ENCODE measurements at regions not wholly inside any gene's neighbourhood (a gene's known extent, or its start where the extent isn't known, plus 50 kb on each side); places are given as distances from the start of the nearest gene placed in this dataset.

DNA sequence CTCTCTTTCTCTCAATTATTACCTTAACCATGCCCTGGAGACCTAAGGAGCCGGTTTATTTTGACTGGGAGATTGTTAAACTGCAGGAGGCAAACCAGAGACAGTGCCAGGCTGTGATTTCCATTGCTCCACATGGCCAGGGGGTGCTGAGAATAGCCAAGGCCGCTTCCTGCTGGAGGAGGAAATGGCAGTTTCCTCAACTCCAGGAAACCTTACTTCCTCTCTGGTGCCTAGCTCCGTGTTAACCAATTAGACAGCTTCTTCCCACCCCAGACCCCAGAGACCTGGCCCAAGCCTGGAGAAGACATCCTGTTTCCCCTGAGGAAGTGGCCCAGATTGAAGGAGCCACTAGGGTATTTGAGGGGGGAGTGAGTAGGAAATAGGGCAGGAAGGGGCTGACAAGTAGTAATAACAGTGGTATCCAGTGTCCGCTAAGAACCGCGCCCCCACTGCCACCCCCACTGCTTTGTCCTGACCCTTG lies 161.2 kb downstream of the PLPP3 start:
- FAIRE-seq (no peak), DNase-seq (ENCODE audit: insufficient read length, low spot score) (no peak)

DNA sequence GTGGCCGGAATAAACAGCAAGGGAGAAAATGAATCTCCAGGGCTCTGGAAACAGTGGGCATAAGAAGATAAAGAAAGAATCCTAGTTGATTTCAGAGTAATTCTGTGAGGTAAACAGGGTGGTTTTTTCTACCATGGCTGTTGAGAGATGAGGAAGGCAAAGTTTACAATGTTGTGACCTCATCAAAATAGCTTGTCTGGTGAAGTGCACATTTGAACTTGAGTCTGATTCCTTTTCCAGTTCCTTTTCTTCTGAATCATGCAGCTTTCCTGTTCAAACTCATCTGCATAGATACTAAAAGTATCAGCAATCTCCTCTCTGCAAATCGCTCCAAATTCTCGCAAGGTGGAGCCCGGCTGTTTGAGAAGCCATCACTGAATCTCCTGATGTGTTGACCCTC lies 161.7 kb downstream of the PLPP3 start:
- FAIRE-seq (no peak), DNase-seq (ENCODE audit: insufficient read length, low spot score) (no peak)

DNA sequence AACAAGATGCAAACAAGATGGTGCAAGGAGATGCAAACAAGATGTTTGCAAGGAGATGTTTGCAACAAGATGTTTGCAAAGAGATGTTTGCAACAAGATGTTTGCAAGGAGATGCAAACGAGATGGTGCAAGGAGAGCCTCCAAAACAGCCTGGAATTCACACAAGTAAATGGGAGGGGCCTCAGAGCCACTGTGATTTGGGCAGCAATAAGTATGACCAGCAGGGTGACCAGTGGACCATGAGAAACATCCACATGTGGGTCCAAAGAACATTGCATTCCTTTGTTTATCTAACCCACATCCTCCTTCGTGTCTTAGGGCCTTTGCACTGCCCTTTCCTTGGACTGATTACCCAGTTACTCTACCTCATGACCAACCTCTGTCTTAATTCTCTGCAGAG lies 162.9 kb downstream of the PLPP3 start:
- FAIRE-seq: no peak

DNA sequence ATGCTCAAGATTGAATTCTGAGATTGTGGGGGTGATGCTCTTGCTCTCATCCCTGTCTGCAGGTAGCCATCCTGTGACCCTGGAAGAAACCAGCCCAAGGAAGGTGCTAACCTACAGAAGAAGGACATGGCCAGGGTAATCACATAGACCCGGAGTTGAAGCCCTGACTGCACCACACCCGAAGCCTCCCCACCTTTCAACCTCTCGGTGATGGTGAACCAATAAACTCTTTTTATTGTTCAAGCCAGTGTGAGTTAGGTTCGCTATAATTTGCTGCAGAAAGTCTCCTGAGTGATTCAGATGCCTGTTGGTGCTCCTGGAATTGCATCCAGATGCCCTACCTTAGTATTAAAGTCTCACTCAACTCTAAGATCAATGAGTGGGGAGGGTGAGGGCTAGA lies 163.6 kb downstream of the PLPP3 start:
- DNase-seq (ENCODE audit: insufficient read length, low spot score): no peak
- no peak for FAIRE-seq

More for the DNA sequence above, 162.9 kb downstream of the PLPP3 start:
- no peak for DNase-seq (ENCODE audit: insufficient read length, low spot score)

DNA sequence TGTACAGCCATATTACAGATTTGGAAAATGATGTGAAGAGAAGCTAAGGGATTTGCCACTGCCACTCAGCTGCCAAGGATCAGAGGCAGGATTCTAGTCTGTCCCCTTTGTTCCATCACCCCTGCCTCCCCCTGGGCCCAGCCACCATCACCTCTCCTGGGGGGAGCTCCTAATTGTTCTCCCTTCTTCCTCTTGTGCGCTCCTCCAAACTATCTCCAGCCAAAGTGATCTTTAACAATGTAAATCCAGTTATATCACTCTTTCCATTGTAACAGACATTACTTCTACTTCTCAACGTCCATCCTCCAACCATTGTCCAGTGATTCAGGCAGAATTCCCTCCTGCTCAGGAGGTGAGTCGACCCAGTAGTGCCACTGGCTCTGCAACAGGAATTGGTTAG lies 164.1 kb downstream of the PLPP3 start:
- FAIRE-seq (no peak), DNase-seq (ENCODE audit: insufficient read length, low spot score) (no peak)

DNA sequence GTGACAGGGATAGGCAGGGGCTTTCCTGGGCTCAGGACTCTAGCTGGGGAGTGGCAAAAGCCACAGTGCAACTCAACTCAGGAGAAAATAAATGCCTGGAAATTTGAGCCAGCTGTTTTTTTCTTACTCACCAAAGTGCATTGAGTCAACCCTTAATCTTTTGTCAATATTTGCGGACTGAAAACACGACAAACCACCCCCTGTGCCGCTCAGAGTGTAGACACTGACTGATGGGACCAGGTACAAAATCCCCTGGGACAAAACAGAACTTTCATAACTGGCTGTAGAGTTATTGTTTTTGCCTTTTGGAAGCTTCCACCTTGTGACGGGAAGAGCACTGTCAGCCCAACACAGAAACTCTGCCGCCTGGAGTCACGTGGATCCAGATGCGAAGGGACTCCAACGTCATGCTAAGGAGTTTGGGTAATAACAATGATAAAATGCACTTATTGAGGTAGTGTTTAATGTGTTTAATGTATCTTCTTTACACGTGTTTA lies 164.6 kb downstream of the PLPP3 start:
- FAIRE-seq: no peak
- DNase-seq (ENCODE audit: insufficient read length, low spot score): no peak

DNA sequence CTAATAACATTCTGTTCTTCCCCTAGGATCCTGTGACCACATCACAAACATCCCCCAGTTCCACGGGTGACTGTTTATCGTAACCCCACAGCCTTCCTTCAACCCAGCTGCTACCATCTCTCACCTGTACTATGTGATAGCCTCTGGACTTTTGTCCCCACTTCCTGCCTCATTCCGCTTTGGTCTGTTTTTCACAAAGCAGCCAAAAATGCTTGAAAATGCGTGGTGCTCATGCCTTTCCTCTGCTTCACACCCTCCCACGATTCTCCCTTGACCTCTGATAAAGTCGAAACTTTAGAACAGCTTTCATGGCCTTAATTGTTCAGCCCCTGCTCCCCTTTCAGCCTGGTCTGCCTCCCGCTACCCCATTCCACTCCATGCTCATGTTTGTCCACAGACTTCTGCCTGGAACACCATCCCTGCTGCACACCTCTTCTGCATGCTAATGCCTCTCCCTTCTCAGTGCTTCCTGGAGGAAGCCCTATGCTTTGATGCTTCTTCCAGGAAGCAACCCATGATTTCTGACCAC lies 165.6 kb downstream of the PLPP3 start:
- DNase-seq (ENCODE audit: insufficient read length, low spot score): no peak
- no peak for FAIRE-seq

DNA sequence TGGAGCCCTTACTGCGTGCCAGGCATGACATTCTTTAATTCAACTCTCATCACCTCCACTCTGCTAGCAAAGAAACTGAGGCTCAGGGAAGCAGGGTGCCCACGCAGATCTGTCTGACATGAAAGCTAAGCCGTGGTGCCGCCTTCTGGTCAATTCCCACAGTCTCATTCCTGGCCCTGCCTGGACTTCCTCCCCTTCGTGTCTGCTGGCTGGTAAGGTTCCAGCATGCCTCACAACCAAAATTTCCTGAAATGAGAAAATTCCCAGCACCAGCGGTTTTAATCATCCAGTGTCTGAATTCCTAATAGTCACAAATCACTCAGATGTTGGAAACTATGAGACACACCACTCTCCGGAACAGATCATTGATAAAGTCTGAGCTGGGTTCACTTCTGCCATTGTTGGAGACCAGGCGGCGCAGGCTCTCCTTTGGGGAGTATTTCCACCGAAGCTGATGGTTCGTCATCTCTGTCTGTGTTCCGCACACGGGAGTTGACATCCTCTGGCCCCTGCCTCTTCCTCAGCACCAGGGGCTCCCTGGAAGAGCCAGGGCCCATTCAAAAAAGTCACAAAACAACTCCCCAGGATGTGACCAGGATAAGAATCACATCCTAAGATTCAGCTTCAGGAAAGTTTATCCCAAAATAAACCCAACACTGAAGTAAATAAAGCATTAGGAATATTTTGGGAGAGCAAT lies 167.7 kb downstream of the PLPP3 start:
- DNase-seq (ENCODE audit: insufficient read length, low spot score): no peak
- no peak for FAIRE-seq

DNA sequence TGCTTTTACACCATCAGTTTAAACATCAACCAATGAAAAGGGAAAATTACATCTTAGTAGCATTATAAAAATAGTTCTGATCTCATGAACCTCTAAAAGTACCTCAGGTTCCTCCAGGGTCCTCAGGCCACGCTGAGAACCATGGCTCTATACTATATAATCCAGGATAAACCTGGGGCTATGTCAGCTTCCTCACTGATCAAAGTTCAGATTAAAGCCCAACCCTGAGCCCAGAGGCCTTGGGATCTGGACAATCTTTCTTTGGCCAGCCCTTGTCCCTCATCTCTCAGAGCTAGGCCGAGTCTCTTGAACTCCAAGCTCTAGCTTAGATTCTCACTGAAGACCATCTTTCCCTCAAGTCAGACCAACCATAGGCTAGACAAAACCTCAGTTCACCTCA lies 168.3 kb downstream of the PLPP3 start:
- DNase-seq (ENCODE audit: insufficient read length, low spot score): no peak
- no peak for FAIRE-seq

DNA sequence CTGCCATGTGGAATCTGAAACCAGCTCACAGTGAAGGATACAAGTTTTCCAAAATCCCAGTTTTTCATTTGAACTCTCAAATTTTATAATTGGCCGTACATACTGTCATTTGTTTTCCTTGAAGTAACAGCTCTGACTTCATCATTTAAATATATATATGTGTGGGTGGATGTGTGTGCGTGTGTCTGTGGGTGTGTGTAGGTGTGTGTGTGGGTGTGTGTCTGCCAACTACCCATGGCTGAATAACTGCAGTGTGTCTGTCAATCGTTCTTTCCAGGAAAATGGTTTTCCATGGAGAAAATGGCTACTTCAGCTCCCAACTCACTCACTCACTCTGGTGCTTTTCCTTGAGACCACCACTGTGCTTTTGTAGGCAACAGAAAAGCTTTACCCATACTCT lies 169.0 kb downstream of the PLPP3 start:
- DNase-seq (ENCODE audit: insufficient read length, low spot score): no peak
- FAIRE-seq: no peak

DNA sequence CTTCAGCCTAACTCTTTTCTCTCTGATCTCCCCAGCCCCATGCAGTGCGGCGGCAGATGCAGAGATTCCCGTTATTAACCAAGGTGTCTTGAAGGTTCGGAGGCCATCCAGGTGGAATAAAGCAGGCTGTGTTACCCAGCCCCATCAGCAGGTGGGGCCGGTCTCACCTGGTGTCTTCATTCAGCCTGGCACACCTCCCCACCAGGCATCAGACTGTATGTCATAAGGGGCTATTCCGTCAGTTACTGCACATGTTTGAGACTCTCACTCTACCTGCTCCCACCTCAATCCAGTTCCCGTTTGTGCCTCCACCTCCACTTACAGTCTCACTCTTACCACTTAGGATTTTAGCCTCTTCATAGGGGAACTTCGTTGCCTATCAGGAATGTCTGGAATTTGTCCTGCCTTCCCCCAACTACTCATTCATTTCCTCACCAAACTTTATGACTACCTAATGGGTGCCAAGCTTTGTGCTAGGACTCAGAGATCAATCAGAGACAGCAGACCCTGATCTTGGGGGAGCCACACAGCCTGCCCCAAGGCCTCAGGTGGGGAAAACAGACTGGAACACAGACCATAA lies 170.2 kb downstream of the PLPP3 start:
- no peak for FAIRE-seq

DNA sequence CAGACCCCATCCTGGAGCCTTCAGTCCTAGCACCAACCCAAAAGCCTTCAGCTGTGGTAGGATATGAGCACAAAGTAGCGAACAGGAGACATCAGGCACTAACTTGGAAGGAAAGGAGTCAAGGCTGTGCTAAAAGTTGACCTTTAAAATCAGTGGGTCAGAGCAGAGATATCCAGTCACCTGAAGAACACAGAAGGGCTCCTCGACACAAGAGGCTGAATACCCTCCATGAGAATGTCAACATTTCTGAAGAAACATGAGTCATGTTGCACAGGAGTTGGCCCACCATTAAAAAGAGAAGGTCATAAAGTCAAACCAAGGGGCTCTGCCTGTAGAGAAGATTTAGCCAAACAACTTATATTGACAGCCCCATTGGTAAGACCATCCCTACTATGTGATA lies 172.5 kb downstream of the PLPP3 start:
- FAIRE-seq (no peak), DNase-seq (ENCODE audit: insufficient read length, low spot score) (no peak)

More for the DNA sequence above, 170.2 kb downstream of the PLPP3 start:
- peak; percentile 14 for DNase-seq (ENCODE audit: insufficient read length, low spot score)

DNA sequence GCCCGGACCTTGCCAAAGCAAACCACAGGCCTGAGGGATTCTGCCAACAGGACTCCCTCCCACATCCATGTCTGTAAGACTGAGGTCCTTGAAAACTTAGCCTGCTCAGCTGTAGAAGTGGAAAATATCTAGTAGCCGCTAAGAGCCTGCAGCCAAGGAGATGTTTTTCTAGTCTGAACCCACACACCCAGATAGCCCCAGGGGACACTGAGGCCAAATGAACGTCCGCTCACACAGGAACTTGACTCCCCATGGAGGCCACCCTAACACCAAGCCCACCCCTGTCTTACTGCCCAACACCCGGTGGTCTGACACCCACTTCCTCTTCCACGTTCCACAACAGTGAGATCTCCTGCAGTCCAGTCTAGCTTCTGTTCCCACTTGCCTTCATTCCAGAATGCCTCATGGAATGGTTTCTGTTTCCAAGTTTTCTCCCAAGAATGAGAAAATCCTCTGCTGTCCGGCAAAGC lies 174.8 kb downstream of the PLPP3 start:
- DNase-seq (ENCODE audit: insufficient read length, low spot score) (no peak), FAIRE-seq (no peak)

DNA sequence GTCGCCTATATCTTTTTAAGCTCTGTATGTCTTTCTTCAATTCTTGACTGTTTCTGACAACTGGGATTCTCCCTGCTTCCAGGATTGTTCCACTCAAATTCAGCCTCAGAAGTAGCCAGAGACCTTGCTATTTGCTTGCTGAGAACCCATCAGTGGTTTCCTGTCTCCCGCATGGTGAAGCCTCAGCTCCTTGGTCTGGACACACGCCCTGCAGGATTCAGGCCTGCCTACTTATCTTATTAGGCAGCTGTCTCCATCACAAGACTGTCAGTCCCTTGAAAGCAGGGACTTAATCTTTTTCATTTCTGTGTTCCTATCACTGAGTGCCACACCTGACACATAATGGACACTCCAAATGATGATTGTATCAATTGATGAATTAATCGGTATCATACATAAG lies 175.3 kb downstream of the PLPP3 start:
- FAIRE-seq: no peak
- no peak for DNase-seq (ENCODE audit: insufficient read length, low spot score)

DNA sequence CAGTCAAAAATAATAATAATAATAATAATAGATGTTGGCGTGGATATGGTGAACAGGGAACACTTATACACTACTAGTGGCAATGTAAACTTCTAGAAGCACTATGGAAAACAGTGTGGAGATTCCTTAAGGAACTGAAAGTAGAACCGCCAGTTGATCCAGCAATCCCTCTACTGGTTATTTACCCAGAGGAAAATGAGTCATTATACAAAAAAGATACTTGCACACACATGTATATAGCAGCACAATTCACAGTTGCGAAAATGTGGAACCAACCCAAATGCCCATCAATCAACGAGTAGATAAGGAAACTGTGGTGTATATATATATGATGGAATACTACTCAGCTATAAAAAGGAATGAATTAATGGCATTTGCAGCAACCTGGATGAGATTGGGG lies 176.0 kb downstream of the PLPP3 start:
- DNase-seq (ENCODE audit: insufficient read length, low spot score) (no peak), FAIRE-seq (no peak)

DNA sequence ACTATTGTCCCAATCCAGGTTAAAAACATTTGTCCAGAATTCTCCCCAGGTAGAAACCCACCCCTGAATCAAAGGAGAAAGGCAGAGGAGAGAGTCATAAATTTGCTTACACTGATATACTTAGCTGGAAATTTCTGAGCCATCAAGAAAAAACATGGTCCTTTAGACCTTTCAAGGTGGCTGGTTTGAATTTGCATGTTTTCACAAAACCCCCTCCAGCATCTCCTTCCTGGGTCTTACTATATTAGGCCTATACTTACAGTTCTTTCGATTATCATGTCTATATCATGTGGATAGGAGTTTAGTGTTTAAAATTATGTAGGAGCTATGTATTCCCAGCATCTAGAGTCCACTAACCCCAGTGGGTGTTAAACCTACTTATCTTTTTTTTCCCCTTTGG lies 178.2 kb downstream of the PLPP3 start:
- no peak for FAIRE-seq
- DNase-seq (ENCODE audit: insufficient read length, low spot score): no peak

DNA sequence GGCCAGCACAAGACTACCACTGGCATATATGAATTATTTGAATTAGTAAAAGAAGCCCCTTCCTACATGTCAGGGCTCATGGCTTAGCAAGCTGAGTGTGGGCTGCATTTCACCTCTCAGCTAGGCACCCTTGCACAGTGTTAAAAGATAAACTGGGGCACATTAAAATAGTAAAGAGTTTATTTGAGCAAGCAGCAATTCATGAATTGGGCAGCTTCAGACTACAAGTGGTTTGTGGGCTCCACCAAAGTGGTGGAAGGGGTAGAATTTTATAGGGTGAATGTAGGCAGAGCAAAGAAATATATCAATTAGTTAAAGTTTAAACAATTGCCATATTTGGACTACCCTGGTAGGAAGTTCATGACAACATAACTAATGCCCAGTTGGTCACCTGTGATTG lies 178.8 kb downstream of the PLPP3 start:
- FAIRE-seq (no peak), DNase-seq (ENCODE audit: insufficient read length, low spot score) (no peak)

DNA sequence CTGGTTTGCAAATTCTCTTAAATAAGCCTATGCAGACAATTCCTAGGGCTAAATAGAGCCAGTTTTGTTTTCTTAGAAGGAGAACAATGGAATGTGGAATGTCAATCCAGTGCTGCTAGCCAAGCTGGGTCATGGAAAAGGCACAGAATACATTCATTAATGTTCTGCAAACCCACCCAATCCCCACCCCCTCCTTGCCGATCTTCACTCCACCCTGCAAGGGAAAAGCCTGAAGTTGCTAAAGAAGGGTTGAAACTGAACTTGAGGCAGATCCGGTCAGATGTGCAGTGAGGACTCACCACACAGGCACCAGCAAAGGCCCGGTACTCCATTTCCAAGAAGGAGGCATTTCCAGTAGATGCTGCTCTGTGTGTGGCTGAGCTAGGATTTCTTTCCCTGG lies 179.6 kb downstream of the PLPP3 start:
- FAIRE-seq (no peak), DNase-seq (ENCODE audit: insufficient read length, low spot score) (no peak)

DNA sequence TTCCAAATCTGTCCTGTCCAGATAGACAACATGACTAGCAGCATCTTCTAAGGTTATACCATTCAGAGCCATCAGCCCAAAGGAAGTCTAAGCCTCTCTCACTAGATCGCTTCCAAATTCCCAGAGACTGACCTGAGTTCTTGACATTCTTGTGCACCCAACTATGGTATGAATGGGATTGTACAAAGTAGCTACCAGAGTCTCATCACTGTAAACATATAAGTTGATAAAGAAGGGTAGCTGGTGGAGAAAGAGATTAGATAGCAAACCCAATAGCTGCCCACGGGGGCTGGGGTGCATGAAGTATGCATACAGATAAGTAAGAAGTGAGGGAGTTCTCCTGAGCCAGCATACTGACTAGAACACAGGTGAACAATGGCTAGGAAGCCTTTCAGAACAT lies 180.0 kb downstream of the PLPP3 start:
- DNase-seq (ENCODE audit: insufficient read length, low spot score): no peak
- no peak for FAIRE-seq

DNA sequence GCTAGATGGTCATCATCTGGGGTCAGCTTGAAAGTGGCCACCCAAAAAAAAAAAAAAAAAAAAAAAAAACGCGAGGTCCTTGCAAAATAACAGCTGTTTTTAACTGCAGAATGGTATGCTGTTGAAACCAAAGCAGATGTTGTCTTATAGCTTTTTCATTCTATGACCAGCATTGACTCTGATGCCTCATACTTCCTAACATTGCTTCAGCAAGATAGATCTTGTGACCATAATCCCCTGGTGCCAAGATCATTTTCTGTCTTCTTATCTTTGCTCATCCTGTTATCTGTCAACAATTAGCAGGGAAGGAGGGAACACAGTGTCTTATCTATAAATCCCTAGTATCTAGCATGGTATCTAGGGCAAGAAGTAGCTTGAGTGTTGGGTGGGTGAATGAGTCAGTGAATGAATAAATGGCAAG lies 181.5 kb downstream of the PLPP3 start:
- DNase-seq (ENCODE audit: insufficient read length, low spot score): no peak
- no peak for FAIRE-seq

DNA sequence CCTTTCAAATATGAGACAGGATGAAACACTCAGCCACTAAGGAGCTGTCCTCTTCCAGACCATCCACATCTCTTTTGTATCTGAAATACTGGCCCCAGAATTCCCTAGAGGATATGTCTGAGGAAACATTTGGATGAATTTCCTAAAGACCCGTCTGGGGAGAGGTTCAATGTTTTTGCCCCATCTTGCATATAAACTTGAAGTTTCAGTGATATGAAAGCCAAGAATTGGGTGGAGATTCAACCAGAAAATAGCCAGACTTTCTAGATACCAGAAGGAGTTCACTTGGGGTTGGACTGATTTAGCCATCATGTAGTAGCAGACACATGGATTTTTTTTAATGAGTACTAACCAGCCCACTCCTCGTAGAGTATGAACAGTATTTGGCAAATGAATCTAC lies 182.0 kb downstream of the PLPP3 start:
- FAIRE-seq: no peak
- DNase-seq (ENCODE audit: insufficient read length, low spot score): no peak

DNA sequence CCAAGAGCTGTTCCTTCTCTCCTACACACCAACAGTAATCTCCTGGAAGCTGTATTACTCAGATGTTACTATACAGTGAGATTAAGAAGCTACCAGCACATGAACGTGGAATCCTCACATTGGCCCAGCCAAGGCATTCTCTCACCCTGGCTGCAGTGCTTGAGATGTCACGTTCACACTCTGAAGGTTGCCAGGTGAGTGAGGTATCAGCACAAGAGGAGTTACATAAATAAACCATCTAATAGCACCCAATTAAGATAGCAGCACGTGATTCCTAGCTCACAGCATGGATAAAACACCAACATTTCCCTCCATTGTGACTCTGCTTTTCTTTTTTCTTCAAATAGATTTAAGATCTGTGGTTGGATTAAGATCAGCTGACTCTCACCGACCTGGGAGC lies 182.8 kb downstream of the PLPP3 start:
- DNase-seq (ENCODE audit: insufficient read length, low spot score): no peak
- no peak for FAIRE-seq
